SK-N-SH (cell line): ENCODE measurements at regions not wholly inside any gene's neighbourhood (a gene's known extent, or its start where the extent isn't known, plus 50 kb on each side); places are given as distances from the start of the nearest gene placed in this dataset.

ENCODE experiments used
- CHD2 ChIP-seq: fragments of 150-350 bp; IDR thresholded peaks from 2 replicates; pipeline ENCODE4 v1.6.1; 2018; ENCODE audit warnings: low read length; ENCODE audit not compliant: partially characterized antibody
- CTCF ChIP-seq: fragments of 200-600 bp; sonication (generic); IDR thresholded peaks from 2 replicates; pipeline ENCODE4 v1.6.1; 2017; ENCODE audit warnings: antibody characterized with exemption, mild to moderate bottlenecking, moderate library complexity
- EZH2phosphoT487 ChIP-seq: fragments of 200-600 bp; sonication (generic); IDR thresholded peaks from 2 replicates; pipeline ENCODE4 v1.6.1; 2017; ENCODE audit warnings: low read depth, mixed run types, mild to moderate bottlenecking, antibody characterized with exemption, moderate library complexity, borderline replicate concordance
- MAX ChIP-seq: IDR thresholded peaks from 2 replicates; pipeline ENCODE4 v1.4.0; 2012; ENCODE audit warnings: low read depth
- RAD21 ChIP-seq: IDR thresholded peaks from 2 replicates; pipeline ENCODE4 v1.6.1; 2012; ENCODE audit warnings: mild to moderate bottlenecking, low read length
- REST ChIP-seq: IDR thresholded peaks from 2 replicates; pipeline ENCODE4 v1.6.1; 2012; ENCODE audit warnings: mild to moderate bottlenecking, low read depth, low read length, moderate library complexity
- SMC3 ChIP-seq: IDR thresholded peaks from 2 replicates; pipeline ENCODE4 v1.6.1; 2012; ENCODE audit warnings: low read depth, low read length, improper control_type of control experiment
- TF ChIP-seq, protein P1 (sequence below): IDR thresholded peaks from 2 replicates; pipeline ENCODE4 v1.4.0; 2012; ENCODE audit warnings: low read depth, borderline replicate concordance

DNA sequence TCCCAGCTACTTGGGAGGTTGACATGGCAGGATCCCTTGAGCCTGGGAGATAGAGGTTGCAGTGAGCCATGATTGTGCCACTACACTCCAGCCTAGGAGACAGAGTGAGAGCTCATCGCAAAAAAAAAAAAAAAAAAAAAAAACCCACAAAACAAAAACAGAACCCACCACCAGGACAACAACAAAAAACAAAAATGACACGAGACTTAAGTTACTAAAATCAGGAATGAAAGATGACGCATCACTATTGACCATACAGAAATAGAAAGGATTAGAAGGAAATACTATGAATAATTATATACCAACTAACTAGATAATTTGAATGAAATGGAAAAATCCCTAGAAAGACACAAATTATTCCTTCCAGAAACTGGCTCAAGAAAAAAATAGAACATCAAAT, 432.4 kb upstream of the PMFBP1 start:
- TF ChIP-seq, protein P1, sequence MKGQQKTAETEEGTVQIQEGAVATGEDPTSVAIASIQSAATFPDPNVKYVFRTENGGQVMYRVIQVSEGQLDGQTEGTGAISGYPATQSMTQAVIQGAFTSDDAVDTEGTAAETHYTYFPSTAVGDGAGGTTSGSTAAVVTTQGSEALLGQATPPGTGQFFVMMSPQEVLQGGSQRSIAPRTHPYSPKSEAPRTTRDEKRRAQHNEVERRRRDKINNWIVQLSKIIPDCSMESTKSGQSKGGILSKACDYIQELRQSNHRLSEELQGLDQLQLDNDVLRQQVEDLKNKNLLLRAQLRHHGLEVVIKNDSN: no peak
- TF ChIP-seq CTCF (no peak), MAX (no peak), RAD21 (no peak), SMC3 (no peak), CHD2 (no peak), EZH2phosphoT487 (no peak), REST (no peak)
